Panc1 (cell line): ENCODE measurements at regions not wholly inside any gene's neighbourhood (a gene's known extent, or its start where the extent isn't known, plus 50 kb on each side); places are given as distances from the start of the nearest gene placed in this dataset.

Source experiments
- CTCF ChIP-seq: fragments of 450-650 bp; IDR thresholded peaks from 2 replicates; pipeline ENCODE4 v1.5.1; 2017; ENCODE audit warnings: mild to moderate bottlenecking
- POLR2AphosphoS5 ChIP-seq: IDR thresholded peaks from 2 replicates; pipeline ENCODE4 v1.6.1; 2012; ENCODE audit warnings: mild to moderate bottlenecking, low read depth, low read length, moderate library complexity
- REST ChIP-seq, 2 experiments: IDR thresholded peaks; 2 replicates each; pipeline ENCODE4 v1.6.1; 2011 to 2012; ENCODE audit warnings: low read depth in 2 of 2, control low read depth in 1 of 2, low read length in 1 of 2, mild to moderate bottlenecking in 1 of 2, moderate library complexity in 1 of 2; ENCODE audit not compliant: insufficient read depth in 1 of 2
- SIN3A ChIP-seq: IDR thresholded peaks from 2 replicates; pipeline ENCODE4 v1.6.1; 2012; ENCODE audit warnings: low read depth, mild to moderate bottlenecking, low read length, moderate library complexity, borderline replicate concordance; ENCODE audit not compliant: insufficient read depth

- TF ChIP-seq CTCF: no peak
- TF ChIP-seq SIN3A: no peak
- no peak for TF ChIP-seq POLR2AphosphoS5
- TF ChIP-seq REST (IDR thresholded peaks at IDR 0.05; ENCODE audit: insufficient read depth in 1 of 2, low read depth in 2 of 2, low read length in 1 of 2): no peak
Observed at GRCh38 chr1:30518696-30519095, 204.7 kb downstream of the MATN1 start.
